ENCODE measurements at regions not wholly inside any gene's neighbourhood (a gene's known extent, or its start where the extent isn't known, plus 50 kb on each side); places are given as distances from the start of the nearest gene placed in this dataset.
A peak's percentile ranks its signal among the peaks of the same experiment; 100 is the strongest.

- Histone ChIP-seq H3K9me3 (no peaks in the 10 kb centered on the region), H3K9ac (ENCODE audit: low read depth in 2 of 2, low read length in 2 of 2) (no peak overlapping the region), H3K36me3 (no peaks in the 10 kb centered on the region), H3K27ac (no peak overlapping the region), H3K4me1 (no peaks in the 10 kb centered on the region), H3K4me3 (no peak overlapping the region), H3K27me3 (no peaks in the 10 kb centered on the region)
- TF ChIP-seq CTCF (IDR thresholded peaks at IDR 0.05) = no peak
- intact Hi-C loops (cut with DNase I) = no loop called here
- DNase-seq = no peak
Measured at GRCh38 chr18:43649649-43650357, 372.5 kb upstream of the SYT4 start.

- Histone ChIP-seq H3K27ac (no peak overlapping the region), H3K27me3 (no peaks in the 10 kb centered on the region), H3K4me3 (no peak overlapping the region), H3K36me3 (no peaks in the 10 kb centered on the region), H3K4me1 (no peaks in the 10 kb centered on the region), H3K9ac (ENCODE audit: low read depth in 2 of 2, low read length in 2 of 2) (no peak overlapping the region), H3K9me3 (no peaks in the 10 kb centered on the region)
- intact Hi-C loops (cut with DNase I) = no loop called here
- TF ChIP-seq CTCF (IDR thresholded peaks at IDR 0.05) = no peak
- no peak for DNase-seq
Measured at GRCh38 chr18:43650426-43650825, 373.1 kb upstream of the SYT4 start.

GRCh38 chr18:43651057-43651456, 373.8 kb upstream of the SYT4 start:
- H3K27me3 ChIP-seq = no peaks in the 10 kb centered on the region

GRCh38 chr18:43656547-43656946, 379.3 kb upstream of the SYT4 start:
- H3K4me3 ChIP-seq = no peak overlapping the region
- no peak overlapping the region for H3K27ac ChIP-seq
- no peak for TF ChIP-seq CTCF (IDR thresholded peaks at IDR 0.05)
- no peak overlapping the region for H3K9ac ChIP-seq (ENCODE audit: low read depth in 2 of 2, low read length in 2 of 2)
- no peaks in the 10 kb centered on the region for H3K4me1 ChIP-seq
- no peak for DNase-seq
- H3K9me3 ChIP-seq = no peaks in the 10 kb centered on the region
- no peaks in the 10 kb centered on the region for H3K27me3 ChIP-seq
- intact Hi-C loops (cut with DNase I) = no loop called here
- no peaks in the 10 kb centered on the region for H3K36me3 ChIP-seq

More at GRCh38 chr18:43651057-43651456, 373.8 kb upstream of the SYT4 start:
- Histone ChIP-seq H3K36me3 (no peaks in the 10 kb centered on the region), H3K9ac (ENCODE audit: low read depth in 2 of 2, low read length in 2 of 2) (no peak overlapping the region), H3K4me1 (no peaks in the 10 kb centered on the region), H3K4me3 (no peak overlapping the region), H3K27ac (no peak overlapping the region), H3K9me3 (no peaks in the 10 kb centered on the region)
- intact Hi-C loops (cut with DNase I) = no loop called here
- no peak for DNase-seq
- TF ChIP-seq CTCF (IDR thresholded peaks at IDR 0.05) = no peak

- Histone ChIP-seq H3K36me3 (no peaks in the 10 kb centered on the region), H3K9ac (ENCODE audit: low read depth in 2 of 2, low read length in 2 of 2) (no peak overlapping the region), H3K27me3 (no peaks in the 10 kb centered on the region), H3K4me1 (no peaks in the 10 kb centered on the region), H3K4me3 (no peak overlapping the region), H3K27ac (no peak overlapping the region), H3K9me3 (no peaks in the 10 kb centered on the region)
- intact Hi-C loops (cut with DNase I) = no loop called here
- peak; percentile 9 for TF ChIP-seq CTCF (IDR thresholded peaks at IDR 0.05)
- DNase-seq = no peak
Measured at GRCh38 chr18:43661570-43661969, 384.3 kb upstream of the SYT4 start.
